Fibroblast of lung (primary cell): ENCODE measurements at regions not wholly inside any gene's neighbourhood (a gene's known extent, or its start where the extent isn't known, plus 50 kb on each side); places are given as distances from the start of the nearest gene placed in this dataset.

ENCODE experiments used
- DNase-seq, 2 donors: peaks; one replicate each; pipeline versions ENCODE4 v3.0.0 to v3.0.0-alpha.2; 2010; ENCODE audit warnings: low read depth in 2 of 2
- H2AFZ ChIP-seq: 2 replicates; pipeline ENCODE4 v1.5.1; 2012; ENCODE audit warnings: low read length, control low read depth, inconsistent platforms
- H3K27ac ChIP-seq: 2 replicates; pipeline ENCODE4 v1.5.1; 2011; ENCODE audit warnings: low read length, control low read depth; ENCODE audit not compliant: insufficient read depth
- H3K27me3 ChIP-seq: 2 replicates; pipeline ENCODE4 v1.5.1; 2011; ENCODE audit warnings: mild to moderate bottlenecking, low read length; ENCODE audit not compliant: control insufficient read depth, insufficient read depth
- H3K36me3 ChIP-seq: 2 replicates; pipeline ENCODE4 v1.5.1; 2011; ENCODE audit warnings: low read length; ENCODE audit not compliant: control insufficient read depth, insufficient read depth
- H3K4me1 ChIP-seq: 2 replicates; pipeline ENCODE4 v1.5.1; 2011; ENCODE audit warnings: low read length; ENCODE audit not compliant: control insufficient read depth, insufficient read depth; ENCODE audit errors: extremely low read depth
- H3K4me2 ChIP-seq: 2 replicates; pipeline ENCODE4 v1.5.1; 2011; ENCODE audit warnings: low read length, control low read depth; ENCODE audit not compliant: insufficient read depth; ENCODE audit errors: extremely low read depth
- H3K4me3 ChIP-seq, 4 experiments: fragments of 200-600 bp in 1 of 4; sonication (generic) in 1 of 4; replicated peaks in 1 of 4; 2 replicates each; pipeline ENCODE4 v1.5.1; 2011 to 2016; ENCODE audit warnings: low read length in 4 of 4, low read depth in 3 of 4, mild to moderate bottlenecking in 3 of 4, control low read depth in 2 of 4, inconsistent platforms in 1 of 4, mixed read lengths in 1 of 4; ENCODE audit not compliant: insufficient read depth in 1 of 4; ENCODE audit errors: control extremely low read depth in 1 of 4
- H3K79me2 ChIP-seq: 2 replicates; pipeline ENCODE4 v1.5.1; 2012; ENCODE audit warnings: mild to moderate bottlenecking, low read length, inconsistent platforms; ENCODE audit not compliant: control insufficient read depth, insufficient read depth
- H3K9ac ChIP-seq: 2 replicates; pipeline ENCODE4 v1.5.1; 2011; ENCODE audit warnings: mild to moderate bottlenecking, low read length, control low read depth; ENCODE audit not compliant: insufficient read depth
- H3K9me3 ChIP-seq: 2 replicates; pipeline ENCODE4 v1.5.1; 2012; ENCODE audit warnings: low read depth, low read length; ENCODE audit not compliant: control insufficient read depth, insufficient read depth
- H4K20me1 ChIP-seq: 2 replicates; pipeline ENCODE4 v1.5.1; 2011; ENCODE audit warnings: low read length; ENCODE audit not compliant: control insufficient read depth, insufficient read depth; ENCODE audit errors: extremely low read depth
- EZH2 ChIP-seq: IDR thresholded peaks from 2 replicates; pipeline ENCODE4 v1.5.1; 2012; ENCODE audit warnings: low read length, control low read depth, mild to moderate bottlenecking; ENCODE audit errors: missing control alignments
- TF ChIP-seq, protein P1 (sequence below), 2 donors: IDR thresholded peaks in 1 of 2; conservative IDR thresholded peaks in 1 of 2; 1 replicate in 1 of 2; 2 replicates in 1 of 2; pipeline ENCODE4 v1.5.1; 2011 to 2012; ENCODE audit warnings: low read length in 2 of 2, control low read depth in 1 of 2, inconsistent platforms in 1 of 2, low read depth in 1 of 2, mild to moderate bottlenecking in 1 of 2

DNA sequence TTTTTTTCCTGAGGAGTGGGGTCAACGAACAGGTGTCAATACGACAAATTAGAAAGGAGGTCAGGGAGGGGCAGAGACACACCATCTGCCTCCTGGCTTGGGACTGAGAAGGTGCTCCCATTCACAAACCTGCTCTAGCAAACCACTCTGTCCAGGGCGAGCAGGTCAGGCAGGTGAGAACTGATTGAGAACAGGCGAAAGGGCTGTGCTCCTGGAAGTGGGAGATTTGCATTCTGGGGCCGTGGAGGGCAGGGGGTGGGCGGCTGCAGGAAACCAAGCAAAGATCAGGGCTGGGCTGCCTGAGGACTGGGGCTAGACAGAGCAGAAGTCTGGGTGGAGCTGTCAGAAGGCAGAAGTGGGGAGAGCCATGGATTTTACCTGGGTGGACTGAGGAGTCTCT is 98.9 kb upstream of the NLRP1 start:
- no peaks in the 10 kb centered on the region for H3K9me3 ChIP-seq
- H3K4me1 ChIP-seq, result no peaks in the 10 kb centered on the region
- H3K9ac ChIP-seq, result no peak overlapping the region
- H3K27ac ChIP-seq, result no peak overlapping the region
- TF ChIP-seq, protein P1, sequence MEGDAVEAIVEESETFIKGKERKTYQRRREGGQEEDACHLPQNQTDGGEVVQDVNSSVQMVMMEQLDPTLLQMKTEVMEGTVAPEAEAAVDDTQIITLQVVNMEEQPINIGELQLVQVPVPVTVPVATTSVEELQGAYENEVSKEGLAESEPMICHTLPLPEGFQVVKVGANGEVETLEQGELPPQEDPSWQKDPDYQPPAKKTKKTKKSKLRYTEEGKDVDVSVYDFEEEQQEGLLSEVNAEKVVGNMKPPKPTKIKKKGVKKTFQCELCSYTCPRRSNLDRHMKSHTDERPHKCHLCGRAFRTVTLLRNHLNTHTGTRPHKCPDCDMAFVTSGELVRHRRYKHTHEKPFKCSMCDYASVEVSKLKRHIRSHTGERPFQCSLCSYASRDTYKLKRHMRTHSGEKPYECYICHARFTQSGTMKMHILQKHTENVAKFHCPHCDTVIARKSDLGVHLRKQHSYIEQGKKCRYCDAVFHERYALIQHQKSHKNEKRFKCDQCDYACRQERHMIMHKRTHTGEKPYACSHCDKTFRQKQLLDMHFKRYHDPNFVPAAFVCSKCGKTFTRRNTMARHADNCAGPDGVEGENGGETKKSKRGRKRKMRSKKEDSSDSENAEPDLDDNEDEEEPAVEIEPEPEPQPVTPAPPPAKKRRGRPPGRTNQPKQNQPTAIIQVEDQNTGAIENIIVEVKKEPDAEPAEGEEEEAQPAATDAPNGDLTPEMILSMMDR (conservative IDR thresholded peaks at IDR 0.05 in 1 of 2, IDR thresholded peaks at IDR 0.05 in 1 of 2; ENCODE audit: low read depth in 1 of 2, low read length in 2 of 2), result no peak
- no peak for TF ChIP-seq EZH2
- no peak overlapping the region for H3K4me2 ChIP-seq
- H3K4me3 ChIP-seq, result no peak overlapping the region
- H3K27me3 ChIP-seq, result no peaks in the 10 kb centered on the region
- no peak for DNase-seq
- H3K79me2 ChIP-seq, result no peaks in the 10 kb centered on the region
- H2AFZ ChIP-seq, result no peak overlapping the region
- H4K20me1 ChIP-seq, result no peaks in the 10 kb centered on the region
- no peaks in the 10 kb centered on the region for H3K36me3 ChIP-seq

DNA sequence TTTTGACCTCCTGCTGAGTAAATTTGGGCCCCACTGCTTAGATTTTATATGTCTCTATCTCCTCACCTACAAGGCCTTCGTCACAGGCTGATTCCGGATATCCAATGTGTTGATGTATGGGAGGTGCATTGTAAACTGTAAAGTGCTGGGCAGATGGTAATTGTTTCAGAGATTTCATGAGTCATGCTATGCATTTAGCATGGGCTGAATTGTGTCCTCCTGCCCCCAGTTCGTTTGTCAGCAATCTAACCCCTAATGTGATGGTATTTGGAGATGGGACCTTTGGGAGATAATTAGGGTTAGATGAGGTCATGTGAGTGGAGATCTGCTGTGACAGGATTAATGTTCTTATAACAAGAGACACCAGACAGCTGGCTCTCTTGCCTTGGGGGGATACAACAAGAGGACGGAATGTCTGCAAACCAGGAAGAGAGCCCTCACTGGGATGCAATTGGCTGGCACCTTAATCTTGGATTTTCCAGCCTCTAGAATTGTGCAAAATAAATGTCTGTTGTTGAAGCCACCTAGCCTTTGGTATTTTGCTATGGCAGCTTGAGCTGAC is 101.8 kb upstream of the NLRP1 start:
- no peaks in the 10 kb centered on the region for H3K27me3 ChIP-seq
- no peak overlapping the region for H2AFZ ChIP-seq
- no peak overlapping the region for H3K9ac ChIP-seq
- no peak overlapping the region for H3K4me2 ChIP-seq
- H3K4me3 ChIP-seq, result no peak overlapping the region
- H3K79me2 ChIP-seq, result no peaks in the 10 kb centered on the region
- no peak overlapping the region for H3K27ac ChIP-seq
- DNase-seq, result no peak
- no peaks in the 10 kb centered on the region for H3K9me3 ChIP-seq
- H3K36me3 ChIP-seq, result no peaks in the 10 kb centered on the region
- H3K4me1 ChIP-seq, result no peaks in the 10 kb centered on the region
- no peaks in the 10 kb centered on the region for H4K20me1 ChIP-seq
- TF ChIP-seq, protein P1 (conservative IDR thresholded peaks at IDR 0.05 in 1 of 2, IDR thresholded peaks at IDR 0.05 in 1 of 2; ENCODE audit: low read depth in 1 of 2, low read length in 2 of 2), result no peak
- TF ChIP-seq EZH2, result no peak

DNA sequence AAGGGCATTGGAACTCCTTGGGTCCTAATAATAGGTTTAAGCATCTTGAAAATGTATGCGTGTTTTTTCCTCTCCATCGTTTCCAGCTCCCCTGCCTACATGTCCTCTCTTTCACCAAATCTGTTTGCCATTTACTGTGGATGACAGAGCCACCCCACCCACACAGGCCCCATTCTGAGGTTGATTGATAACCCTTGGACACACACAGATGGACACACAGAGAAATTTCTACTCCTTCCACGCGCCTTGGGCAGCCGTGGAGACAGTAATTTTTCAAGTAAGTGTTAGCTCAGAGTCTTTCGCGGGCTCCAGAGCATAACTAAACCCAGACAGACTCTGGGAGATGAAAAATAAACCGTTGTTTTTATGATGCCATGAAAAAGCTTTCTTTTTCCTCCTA is 103.3 kb upstream of the NLRP1 start:
- Histone ChIP-seq H3K4me2 (no peak overlapping the region), H3K79me2 (no peaks in the 10 kb centered on the region), H3K9me3 (no peaks in the 10 kb centered on the region), H3K4me1 (no peaks in the 10 kb centered on the region), H4K20me1 (no peaks in the 10 kb centered on the region), H3K4me3 (no peak overlapping the region), H2AFZ (no peak overlapping the region), H3K27me3 (no peaks in the 10 kb centered on the region), H3K27ac (no peak overlapping the region), H3K36me3 (no peaks in the 10 kb centered on the region), H3K9ac (no peak overlapping the region)
- TF ChIP-seq, protein P1 (conservative IDR thresholded peaks at IDR 0.05 in 1 of 2, IDR thresholded peaks at IDR 0.05 in 1 of 2; ENCODE audit: low read depth in 1 of 2, low read length in 2 of 2), result no peak
- TF ChIP-seq EZH2, result no peak
- no peak for DNase-seq
